ENCODE measurements at regions not wholly inside any gene's neighbourhood (a gene's known extent, or its start where the extent isn't known, plus 50 kb on each side); places are given as distances from the start of the nearest gene placed in this dataset.

- TF ChIP-seq, protein P1, sequence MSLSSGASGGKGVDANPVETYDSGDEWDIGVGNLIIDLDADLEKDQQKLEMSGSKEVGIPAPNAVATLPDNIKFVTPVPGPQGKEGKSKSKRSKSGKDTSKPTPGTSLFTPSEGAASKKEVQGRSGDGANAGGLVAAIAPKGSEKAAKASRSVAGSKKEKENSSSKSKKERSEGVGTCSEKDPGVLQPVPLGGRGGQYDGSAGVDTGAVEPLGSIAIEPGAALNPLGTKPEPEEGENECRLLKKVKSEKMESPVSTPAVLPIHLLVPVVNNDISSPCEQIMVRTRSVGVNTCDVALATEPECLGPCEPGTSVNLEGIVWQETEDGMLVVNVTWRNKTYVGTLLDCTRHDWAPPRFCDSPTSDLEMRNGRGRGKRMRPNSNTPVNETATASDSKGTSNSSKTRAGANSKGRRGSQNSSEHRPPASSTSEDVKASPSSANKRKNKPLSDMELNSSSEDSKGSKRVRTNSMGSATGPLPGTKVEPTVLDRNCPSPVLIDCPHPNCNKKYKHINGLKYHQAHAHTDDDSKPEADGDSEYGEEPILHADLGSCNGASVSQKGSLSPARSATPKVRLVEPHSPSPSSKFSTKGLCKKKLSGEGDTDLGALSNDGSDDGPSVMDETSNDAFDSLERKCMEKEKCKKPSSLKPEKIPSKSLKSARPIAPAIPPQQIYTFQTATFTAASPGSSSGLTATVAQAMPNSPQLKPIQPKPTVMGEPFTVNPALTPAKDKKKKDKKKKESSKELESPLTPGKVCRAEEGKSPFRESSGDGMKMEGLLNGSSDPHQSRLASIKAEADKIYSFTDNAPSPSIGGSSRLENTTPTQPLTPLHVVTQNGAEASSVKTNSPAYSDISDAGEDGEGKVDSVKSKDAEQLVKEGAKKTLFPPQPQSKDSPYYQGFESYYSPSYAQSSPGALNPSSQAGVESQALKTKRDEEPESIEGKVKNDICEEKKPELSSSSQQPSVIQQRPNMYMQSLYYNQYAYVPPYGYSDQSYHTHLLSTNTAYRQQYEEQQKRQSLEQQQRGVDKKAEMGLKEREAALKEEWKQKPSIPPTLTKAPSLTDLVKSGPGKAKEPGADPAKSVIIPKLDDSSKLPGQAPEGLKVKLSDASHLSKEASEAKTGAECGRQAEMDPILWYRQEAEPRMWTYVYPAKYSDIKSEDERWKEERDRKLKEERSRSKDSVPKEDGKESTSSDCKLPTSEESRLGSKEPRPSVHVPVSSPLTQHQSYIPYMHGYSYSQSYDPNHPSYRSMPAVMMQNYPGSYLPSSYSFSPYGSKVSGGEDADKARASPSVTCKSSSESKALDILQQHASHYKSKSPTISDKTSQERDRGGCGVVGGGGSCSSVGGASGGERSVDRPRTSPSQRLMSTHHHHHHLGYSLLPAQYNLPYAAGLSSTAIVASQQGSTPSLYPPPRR (CRISPR knock-in tag; IDR thresholded peaks at IDR 0.05; ENCODE audit: borderline replicate concordance) = no peak
Observed at GRCh38 chr2:154992826-154993225, 294.3 kb downstream of the KCNJ3 start (continued).

DNA sequence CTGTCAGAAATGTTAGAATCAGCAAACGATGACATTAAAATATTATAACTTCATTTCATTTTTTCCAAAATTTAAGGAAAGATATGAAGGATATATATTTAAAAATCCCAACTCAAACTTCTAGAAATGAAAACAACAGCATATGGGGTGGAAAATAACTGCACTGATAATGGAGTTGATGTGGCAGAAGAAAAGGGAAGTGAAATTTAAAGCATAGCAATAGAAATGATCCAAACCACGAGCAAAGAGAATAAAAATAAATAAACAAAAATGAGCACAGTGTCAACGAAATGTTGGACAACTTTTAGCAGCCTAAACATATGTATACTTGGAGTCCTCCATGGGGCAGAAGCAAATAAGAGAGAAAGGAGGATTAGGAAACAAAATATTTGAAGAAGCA, 280.2 kb downstream of the KCNJ3 start:
- no peaks in the 10 kb centered on the region for H3K9me1 ChIP-seq (ENCODE audit: control insufficient read depth, insufficient read depth, low read length)
- FAIRE-seq (no peak), ATAC-seq (no peak), DNase-seq (ENCODE audit: extremely low read depth in 1 of 4, low spot score in 3 of 4) (no peak)
- H3K9me3 ChIP-seq (replicated peaks; ENCODE audit: control insufficient read depth, insufficient read depth, low read depth, low read length) = no peaks in the 10 kb centered on the region; the same call in 1 of the 2 replicates
- no peak overlapping the region for H3K27ac ChIP-seq (ENCODE audit: extremely low read depth, low read depth, low read length)
- CTCF ChIA-PET (ENCODE audit: low intra/inter-chr PET ratio) = no interaction called here
- BruUV-seq (replicated peaks) = no TSS peak
- no peak overlapping the region for H3K9ac ChIP-seq (ENCODE audit: insufficient read depth in 1 of 2, low read depth in 2 of 2, low read length in 2 of 2)
- POLR2A ChIA-PET = no interaction called here
- no peak overlapping the region for H2AFZ ChIP-seq (ENCODE audit: low read depth, low read length)
- TF ChIP-seq ZBTB17 (CRISPR knock-in tag; IDR thresholded peaks at IDR 0.05) (no peak), MBD2 (IDR thresholded peaks at IDR 0.05; ENCODE audit: borderline replicate concordance, low read depth) (no peak)
- H3K4me2 ChIP-seq (ENCODE audit: insufficient read depth, low read length) = no peak overlapping the region
- intact Hi-C loops (cut with micrococcal nuclease) (no loop called here), in situ Hi-C loops (cut with MboI) (no loop called here)
- no peaks in the 10 kb centered on the region for H3K36me3 ChIP-seq (ENCODE audit: control insufficient read depth, insufficient read depth, low read length)
- H3K27me3 ChIP-seq (ENCODE audit: control insufficient read depth in 2 of 2, insufficient read depth in 2 of 2, low read length in 2 of 2) = no peaks in the 10 kb centered on the region
- WGBS (ENCODE audit: insufficient coverage, low coverage, missing lambda C conversion rate) = 2% methylated on average over 3 of the region's 3 CpGs
- no peak overlapping the region for H3K4me3 ChIP-seq
- no peaks in the 10 kb centered on the region for H3K4me1 ChIP-seq (replicated peaks in 1 of 2; ENCODE audit: control insufficient read depth in 2 of 2, insufficient read depth in 2 of 2, low read length in 2 of 2)
- no peaks in the 10 kb centered on the region for H3K79me2 ChIP-seq (ENCODE audit: control insufficient read depth, insufficient read depth, low read length)
- H4K20me1 ChIP-seq (replicated peaks; ENCODE audit: control insufficient read depth, insufficient read depth, low read length) = no peaks in the 10 kb centered on the region

Data from K562 (cell line).